ENCODE measurements at regions not wholly inside any gene's neighbourhood (a gene's known extent, or its start where the extent isn't known, plus 50 kb on each side); places are given as distances from the start of the nearest gene placed in this dataset.
A peak's percentile ranks its signal among the peaks of the same experiment; 100 is the strongest.

DNA sequence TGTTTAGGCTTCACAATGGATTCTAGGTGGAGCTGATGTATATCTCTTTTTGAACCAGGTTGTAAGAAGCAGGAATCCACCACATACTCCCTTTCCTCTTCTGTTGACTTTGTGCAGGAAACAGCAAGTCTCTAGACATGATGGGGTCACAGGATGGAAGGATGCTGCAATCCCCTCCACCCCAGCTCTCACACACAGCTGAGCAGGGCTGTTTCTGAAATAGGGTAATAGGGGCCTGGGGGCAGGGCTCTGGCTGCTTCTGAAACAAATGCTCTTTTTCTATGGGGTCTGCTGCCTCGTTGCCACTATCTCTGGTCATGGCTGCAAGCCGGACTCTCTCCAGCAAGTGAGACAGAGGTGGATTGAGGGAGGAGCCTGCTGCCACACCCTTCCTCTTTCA, 148.9 kb downstream of the SOX11 start:
- DNase-seq, result no peak

DNA sequence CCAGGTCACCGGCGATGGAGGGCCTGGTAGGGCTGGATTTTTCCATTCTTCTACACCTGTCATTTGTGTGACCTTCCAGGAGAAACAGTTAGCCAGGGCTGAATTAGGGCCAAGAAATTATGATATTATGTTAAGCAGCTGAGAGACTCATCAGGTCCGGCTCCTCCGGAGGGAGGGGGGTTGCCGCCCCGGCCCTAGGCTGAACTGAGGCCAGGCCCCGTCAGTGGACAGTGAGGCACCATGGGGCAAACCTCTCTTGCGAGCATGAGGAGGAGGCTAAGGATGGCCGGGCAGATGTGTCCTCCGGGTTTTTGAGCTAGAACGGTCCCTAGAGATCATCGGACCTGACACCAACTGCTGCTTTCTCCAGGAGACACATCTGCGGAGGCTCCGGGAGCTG, 150.1 kb downstream of the SOX11 start:
- no peak for DNase-seq

- no peak for DNase-seq
These were observed 153.7 kb downstream of the SOX11 start for GRCh38 chr2:5845798-5846330.

DNA sequence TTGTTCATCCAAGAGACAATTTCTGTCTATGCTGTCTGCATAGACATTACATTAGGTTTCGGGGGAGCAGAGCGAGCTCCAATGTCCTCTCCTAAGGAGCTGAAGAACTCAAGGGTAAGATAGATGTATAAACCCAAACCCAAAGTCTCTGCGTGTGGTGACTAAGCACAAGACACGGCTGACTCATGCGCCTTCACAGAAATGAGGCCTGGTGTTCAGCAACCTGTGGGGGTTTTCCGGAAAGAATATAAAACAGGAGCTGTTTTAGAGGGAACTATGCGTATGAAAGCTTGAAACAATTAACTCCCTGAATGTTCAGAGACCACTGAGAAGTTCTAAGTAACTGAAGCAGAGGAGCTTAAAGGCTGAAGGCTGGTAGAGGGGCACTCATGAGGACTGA, 154.7 kb downstream of the SOX11 start:
- no peak for DNase-seq

- no peak for DNase-seq
These were observed 157.4 kb downstream of the SOX11 start for GRCh38 chr2:5849562-5849961.

- DNase-seq, result no peak
These were observed 159.2 kb downstream of the SOX11 start for GRCh38 chr2:5851410-5851809.

DNA sequence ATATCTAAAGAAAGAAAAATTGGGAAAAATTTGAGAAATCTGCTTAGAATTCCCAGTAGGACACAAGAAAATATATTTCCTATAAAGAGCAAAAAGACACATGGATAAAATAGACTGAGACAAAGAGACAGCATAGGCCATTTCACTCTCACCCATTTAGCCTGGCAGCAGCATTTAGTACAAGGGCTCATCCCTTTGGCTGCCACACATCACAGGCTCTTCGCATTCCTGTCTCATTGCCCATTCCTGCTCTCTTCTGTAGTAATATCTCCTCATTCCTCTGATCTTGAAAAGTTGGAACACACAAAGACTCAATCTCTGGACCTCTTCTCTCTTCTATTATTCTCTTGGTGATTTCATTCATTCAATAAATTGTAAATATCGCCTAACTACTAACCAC, 162.6 kb downstream of the SOX11 start:
- DNase-seq, result no peak

GRCh38 chr2:5867056-5867455, 174.9 kb downstream of the SOX11 start:
- peak; percentile 38 for DNase-seq

DNA sequence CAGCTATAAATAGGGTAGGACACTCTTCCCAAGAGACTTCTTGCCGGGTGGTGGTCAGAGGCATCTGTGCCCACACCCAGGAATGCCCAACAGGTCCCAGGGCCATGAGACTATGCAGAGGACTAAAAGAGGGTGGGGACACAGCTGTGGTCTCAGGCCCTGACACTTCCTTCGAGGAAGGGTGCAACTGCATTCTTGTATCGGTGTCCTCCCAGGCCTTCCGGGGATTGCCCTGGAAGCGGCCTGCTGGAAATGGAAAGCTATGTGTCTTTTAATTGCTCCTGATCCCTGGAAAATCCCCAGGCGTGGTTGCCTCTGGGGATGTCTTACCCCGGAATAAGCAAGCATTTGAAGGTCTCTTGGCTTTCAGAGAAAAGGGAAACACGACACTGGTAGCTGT, 176.7 kb downstream of the SOX11 start:
- no peak for DNase-seq

DNA sequence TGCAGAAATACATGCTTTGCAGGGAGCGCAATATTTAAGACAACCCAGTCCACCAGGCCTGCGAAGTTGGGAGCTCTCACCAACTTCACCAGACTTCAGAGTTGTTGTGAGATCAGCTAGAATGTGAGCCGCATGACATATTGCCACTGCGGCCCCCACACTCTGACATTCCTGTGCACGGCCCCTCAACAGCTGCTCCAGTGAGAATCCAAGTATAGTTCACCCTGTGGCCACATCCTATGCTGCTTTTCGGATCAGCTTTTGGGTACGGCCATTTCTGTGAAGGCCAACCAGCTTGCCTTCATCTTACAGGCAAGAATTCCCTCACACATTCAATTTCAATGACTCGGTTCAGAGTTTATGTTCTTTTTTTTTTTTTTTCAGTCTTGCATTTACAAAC, 177.8 kb downstream of the SOX11 start:
- DNase-seq, result no peak

DNA sequence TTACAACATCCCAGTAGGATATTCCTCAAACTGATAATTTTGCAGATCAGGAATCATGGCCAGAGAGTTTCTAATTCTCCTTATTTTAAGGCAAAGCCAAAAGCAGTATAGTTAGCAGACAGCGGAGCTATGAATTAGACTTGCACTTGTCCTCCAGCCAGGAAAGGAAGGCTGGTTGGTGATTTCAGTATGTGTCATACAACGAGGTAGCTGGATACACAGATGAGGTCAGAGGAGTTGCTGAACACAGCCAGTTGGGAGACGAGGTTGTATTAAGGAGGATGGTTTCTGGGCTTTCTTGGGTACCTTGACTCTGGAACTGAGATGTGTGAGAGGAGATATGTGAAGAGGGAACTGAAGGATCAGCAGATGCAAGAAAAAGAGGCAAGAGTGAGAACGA, 185.2 kb downstream of the SOX11 start:
- no peak for DNase-seq

DNA sequence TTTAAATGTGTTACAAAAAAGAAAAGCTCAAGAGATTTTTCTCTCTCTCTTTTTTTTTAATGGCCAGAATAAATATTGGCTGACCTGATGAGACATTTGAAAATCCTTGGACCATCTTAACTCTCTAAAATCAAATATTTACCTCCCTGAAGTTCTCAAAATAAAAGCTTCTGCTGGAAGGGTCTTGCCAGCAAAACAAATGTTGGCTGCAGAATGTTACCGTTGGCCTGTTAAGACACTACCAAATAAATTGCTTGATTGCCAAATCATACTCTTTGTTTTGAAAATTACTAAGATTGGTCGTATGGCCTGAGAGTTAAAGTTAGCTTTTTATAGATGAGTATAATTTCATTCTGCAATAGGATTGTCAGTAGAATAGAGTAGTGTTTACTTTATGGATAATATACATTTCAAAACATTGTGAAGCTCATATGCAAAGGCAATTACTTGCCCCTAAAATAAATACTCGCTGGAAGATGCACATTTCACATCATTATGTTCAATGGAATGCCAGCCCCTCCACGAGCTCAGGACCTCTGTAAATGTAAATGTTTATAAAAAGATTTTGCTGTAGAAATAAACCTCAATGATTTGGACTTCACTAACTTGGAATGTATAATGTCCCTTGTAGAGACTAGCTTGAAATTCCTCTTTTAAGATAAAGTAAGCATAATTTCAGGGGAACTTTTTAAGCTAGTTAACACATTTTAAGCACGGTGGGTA, 193.4 kb downstream of the SOX11 start:
- DNase-seq, result no peak

DNA sequence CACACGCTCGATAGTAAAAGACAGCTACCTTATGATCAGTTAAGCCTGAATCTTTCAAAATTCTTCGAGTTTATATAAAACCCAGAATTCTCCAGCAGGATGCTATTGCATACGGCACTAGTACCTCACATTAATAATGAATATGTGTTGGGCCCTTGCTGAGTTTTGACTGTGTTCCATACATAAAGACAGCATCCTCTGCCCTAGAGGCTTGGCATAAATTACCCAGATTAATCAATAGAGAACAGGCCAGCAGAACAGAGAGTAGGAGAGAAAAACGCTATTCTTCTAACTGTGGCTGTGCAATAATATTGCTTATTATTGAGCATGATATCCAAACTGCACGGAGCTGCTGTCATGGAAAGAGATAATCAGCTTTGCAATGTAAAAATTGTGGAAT, 194.3 kb downstream of the SOX11 start:
- no peak for DNase-seq

DNA sequence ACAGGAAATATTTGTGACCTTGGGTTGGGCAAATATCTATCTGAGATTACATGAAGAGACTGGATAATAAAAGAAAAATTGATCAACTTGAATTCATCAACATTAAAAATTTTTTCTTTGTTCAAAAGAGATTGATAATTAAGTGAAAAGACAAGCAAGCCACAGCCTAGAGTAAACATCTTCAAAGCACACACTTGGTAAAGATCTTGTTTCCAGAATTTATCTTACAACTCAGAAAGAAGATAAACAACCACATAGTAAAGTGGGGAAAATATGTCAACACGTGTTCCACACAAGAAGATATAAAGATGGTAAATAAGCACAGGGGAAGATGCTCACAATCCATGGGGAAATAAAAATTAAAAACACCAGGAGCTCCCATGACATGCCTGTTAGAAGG, 195.9 kb downstream of the SOX11 start:
- DNase-seq, result no peak

- no peak for DNase-seq
These were observed 197.3 kb downstream of the SOX11 start for GRCh38 chr2:5889519-5889918.

DNA sequence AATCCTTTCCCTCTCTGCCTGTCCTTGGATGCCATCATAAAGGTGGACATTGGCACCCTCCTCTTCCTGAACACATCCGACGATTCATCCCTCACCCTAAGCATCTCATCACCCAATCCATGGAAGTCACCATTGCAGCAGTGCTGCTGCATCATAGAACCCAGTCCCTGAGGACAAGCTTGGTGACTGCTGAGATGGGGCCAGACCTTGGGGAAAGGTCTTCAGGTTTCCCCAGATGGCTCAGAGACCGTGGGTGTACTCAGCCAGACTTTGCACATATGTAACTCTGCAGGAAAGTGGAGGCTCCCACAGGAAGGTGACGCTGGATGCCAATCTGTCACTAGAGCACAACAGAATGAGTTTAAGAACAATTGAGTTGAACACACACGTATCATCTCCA, 202.2 kb downstream of the SOX11 start:
- no peak for DNase-seq

- no peak for DNase-seq
These were observed 203.1 kb downstream of the SOX11 start for GRCh38 chr2:5895284-5895683.

GRCh38 chr2:5897249-5897648, 205.1 kb downstream of the SOX11 start:
- DNase-seq, result no peak

GRCh38 chr2:5898667-5899066, 206.5 kb downstream of the SOX11 start:
- DNase-seq, result no peak

- no peak for DNase-seq
These were observed 213.5 kb downstream of the SOX11 start for GRCh38 chr2:5905661-5906060.

DNA sequence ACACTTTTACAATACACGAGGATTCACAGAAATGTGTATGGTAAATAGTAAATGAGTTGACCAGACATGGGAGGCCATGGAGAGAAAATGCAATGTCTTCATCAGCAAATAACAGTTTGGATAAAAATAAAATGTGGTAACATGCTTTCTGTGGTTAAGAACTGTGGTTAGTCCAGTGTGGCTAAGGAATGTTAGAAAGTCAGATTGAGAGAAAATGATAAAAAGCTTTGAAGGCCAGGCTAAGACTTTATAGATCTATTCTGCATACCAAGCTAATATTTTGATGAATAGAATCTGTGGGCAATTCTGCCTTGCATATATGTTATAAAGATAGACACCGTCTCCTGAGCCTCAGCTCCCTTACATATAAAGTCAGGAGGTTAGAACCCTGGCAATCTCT, 215.9 kb downstream of the SOX11 start:
- no peak for DNase-seq

DNA sequence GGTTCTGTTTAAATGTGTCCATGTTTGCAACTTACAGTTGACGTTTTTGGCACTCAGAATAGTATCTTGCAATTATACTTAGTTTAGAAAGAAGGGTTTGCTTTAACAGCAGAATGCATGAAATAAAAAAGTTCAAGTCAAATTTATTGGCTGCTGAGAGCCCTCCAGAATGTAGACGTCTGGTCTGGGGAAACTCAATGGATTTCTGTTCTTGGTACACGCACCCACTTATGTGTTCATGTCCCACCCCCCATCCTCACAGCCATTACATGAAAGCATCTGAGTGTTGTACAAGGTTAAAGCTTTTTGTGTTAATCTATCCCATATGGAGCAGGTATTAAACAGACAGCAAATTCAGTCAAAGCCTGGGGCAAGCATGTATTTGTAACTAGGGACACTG, 219.5 kb downstream of the SOX11 start:
- no peak for DNase-seq

- DNase-seq, result no peak
These were observed 221.7 kb downstream of the SOX11 start for GRCh38 chr2:5913711-5914395.
